ENCODE measurements at regions not wholly inside any gene's neighbourhood (a gene's known extent, or its start where the extent isn't known, plus 50 kb on each side); places are given as distances from the start of the nearest gene placed in this dataset.

DNA sequence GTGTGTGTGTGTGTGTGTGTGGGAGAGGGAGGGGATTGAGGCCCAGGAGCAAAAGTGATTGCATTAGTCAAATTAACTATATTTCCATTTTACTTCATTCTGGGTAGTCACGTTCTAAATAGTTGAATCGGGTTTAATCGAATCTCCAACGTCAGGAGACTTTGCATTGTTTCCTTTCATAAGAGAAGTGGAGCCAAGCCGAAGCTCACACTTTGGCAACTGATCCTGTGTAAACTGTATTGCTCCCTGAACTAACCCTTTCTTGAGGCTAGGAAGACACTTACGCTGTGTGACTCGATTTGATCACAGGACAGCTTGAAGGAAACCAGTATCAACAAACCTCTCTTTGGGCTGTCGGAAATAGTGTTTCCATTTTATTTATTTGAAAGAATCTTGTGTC is 363.4 kb upstream of the ATP2B1 start:
- no peaks in the 10 kb centered on the region for H3K9me3 ChIP-seq (ENCODE audit: low read length)
- H3K4me3 ChIP-seq (ENCODE audit: low read length), result no peak overlapping the region
- TF ChIP-seq, protein P1, sequence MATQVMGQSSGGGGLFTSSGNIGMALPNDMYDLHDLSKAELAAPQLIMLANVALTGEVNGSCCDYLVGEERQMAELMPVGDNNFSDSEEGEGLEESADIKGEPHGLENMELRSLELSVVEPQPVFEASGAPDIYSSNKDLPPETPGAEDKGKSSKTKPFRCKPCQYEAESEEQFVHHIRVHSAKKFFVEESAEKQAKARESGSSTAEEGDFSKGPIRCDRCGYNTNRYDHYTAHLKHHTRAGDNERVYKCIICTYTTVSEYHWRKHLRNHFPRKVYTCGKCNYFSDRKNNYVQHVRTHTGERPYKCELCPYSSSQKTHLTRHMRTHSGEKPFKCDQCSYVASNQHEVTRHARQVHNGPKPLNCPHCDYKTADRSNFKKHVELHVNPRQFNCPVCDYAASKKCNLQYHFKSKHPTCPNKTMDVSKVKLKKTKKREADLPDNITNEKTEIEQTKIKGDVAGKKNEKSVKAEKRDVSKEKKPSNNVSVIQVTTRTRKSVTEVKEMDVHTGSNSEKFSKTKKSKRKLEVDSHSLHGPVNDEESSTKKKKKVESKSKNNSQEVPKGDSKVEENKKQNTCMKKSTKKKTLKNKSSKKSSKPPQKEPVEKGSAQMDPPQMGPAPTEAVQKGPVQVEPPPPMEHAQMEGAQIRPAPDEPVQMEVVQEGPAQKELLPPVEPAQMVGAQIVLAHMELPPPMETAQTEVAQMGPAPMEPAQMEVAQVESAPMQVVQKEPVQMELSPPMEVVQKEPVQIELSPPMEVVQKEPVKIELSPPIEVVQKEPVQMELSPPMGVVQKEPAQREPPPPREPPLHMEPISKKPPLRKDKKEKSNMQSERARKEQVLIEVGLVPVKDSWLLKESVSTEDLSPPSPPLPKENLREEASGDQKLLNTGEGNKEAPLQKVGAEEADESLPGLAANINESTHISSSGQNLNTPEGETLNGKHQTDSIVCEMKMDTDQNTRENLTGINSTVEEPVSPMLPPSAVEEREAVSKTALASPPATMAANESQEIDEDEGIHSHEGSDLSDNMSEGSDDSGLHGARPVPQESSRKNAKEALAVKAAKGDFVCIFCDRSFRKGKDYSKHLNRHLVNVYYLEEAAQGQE (IDR thresholded peaks at IDR 0.05; ENCODE audit: borderline replicate concordance), result no peak
- no peak for TF ChIP-seq RAD21 (conservative IDR thresholded peaks at IDR 0.05)
- TF ChIP-seq EP300 (conservative IDR thresholded peaks at IDR 0.05; ENCODE audit: poor library complexity, severe bottlenecking), result no peak
- TF ChIP-seq SMC3 (conservative IDR thresholded peaks at IDR 0.05; ENCODE audit: poor library complexity), result no peak
- no peak for TF ChIP-seq POLR2AphosphoS5 (IDR thresholded peaks at IDR 0.05)
- TF ChIP-seq TAF1 (IDR thresholded peaks at IDR 0.05; ENCODE audit: low read depth), result no peak
- no peak for TF ChIP-seq EZH2 (IDR thresholded peaks at IDR 0.05; ENCODE audit: borderline replicate concordance, insufficient read depth, low read length, poor library complexity, severe bottlenecking)
- no peak for TF ChIP-seq MXI1 (conservative IDR thresholded peaks at IDR 0.05; ENCODE audit: poor library complexity, severe bottlenecking)
- no peak for TF ChIP-seq CTCF (IDR thresholded peaks at IDR 0.05; ENCODE audit: poor library complexity, severe bottlenecking)
- H3F3A ChIP-seq (ENCODE audit: insufficient read depth, low read length, poor library complexity, severe bottlenecking), result no peaks in the 10 kb centered on the region
- no peaks in the 10 kb centered on the region for H3K36me3 ChIP-seq (ENCODE audit: insufficient read depth, low read length)
- no peaks in the 10 kb centered on the region for H3K9me2 ChIP-seq (ENCODE audit: insufficient read depth, low read length)
- no peak overlapping the region for H3K27ac ChIP-seq (ENCODE audit: low read length)
- no peak overlapping the region for H3K9ac ChIP-seq (ENCODE audit: low read length)
- no peak overlapping the region for H3K4me2 ChIP-seq (ENCODE audit: low read length)
- H3K27me3 ChIP-seq (ENCODE audit: insufficient read depth, low read depth, low read length), result no peaks in the 10 kb centered on the region
- H4K20me1 ChIP-seq (ENCODE audit: insufficient read depth), result no peaks in the 10 kb centered on the region
- H2AFZ ChIP-seq (ENCODE audit: low read depth, low read length), result no peak overlapping the region
- H3K79me2 ChIP-seq (replicated peaks; ENCODE audit: insufficient read depth, low read length), result no peaks in the 10 kb centered on the region

DNA sequence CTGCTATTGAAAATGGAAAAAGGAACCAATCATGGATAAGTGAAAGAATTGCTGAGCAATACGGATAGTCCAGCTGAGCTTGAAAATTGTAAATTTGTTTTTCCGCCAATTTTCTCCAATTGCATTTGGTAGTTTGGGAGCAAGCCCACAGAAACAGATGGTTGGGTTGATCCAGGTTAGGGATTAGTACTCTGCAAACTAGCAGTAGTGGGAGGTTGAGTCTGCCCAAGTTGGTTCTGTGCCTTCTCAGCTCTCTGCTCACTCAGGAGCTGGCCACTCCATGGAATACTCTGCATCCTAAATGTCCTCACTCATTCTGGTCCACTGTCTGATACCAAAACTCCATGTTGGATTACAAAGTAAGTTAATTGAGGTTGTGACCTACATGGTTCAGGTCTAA is 361.1 kb upstream of the ATP2B1 start:
- Histone ChIP-seq H2AFZ (ENCODE audit: low read depth, low read length) (no peak overlapping the region), H3K4me3 (ENCODE audit: low read length) (no peak overlapping the region), H3K9me2 (ENCODE audit: insufficient read depth, low read length) (no peaks in the 10 kb centered on the region), H3K9ac (ENCODE audit: low read length) (no peak overlapping the region), H3F3A (ENCODE audit: insufficient read depth, low read length, poor library complexity, severe bottlenecking) (no peaks in the 10 kb centered on the region), H3K36me3 (ENCODE audit: insufficient read depth, low read length) (no peaks in the 10 kb centered on the region), H3K9me3 (ENCODE audit: low read length) (no peaks in the 10 kb centered on the region), H4K20me1 (ENCODE audit: insufficient read depth) (no peaks in the 10 kb centered on the region), H3K79me2 (replicated peaks; ENCODE audit: insufficient read depth, low read length) (no peaks in the 10 kb centered on the region), H3K27me3 (ENCODE audit: insufficient read depth, low read depth, low read length) (no peaks in the 10 kb centered on the region), H3K27ac (ENCODE audit: low read length) (no peak overlapping the region), H3K4me2 (ENCODE audit: low read length) (no peak overlapping the region)
- TF ChIP-seq TAF1 (IDR thresholded peaks at IDR 0.05; ENCODE audit: low read depth), result no peak
- TF ChIP-seq EP300 (conservative IDR thresholded peaks at IDR 0.05; ENCODE audit: poor library complexity, severe bottlenecking), result no peak
- TF ChIP-seq CTCF (IDR thresholded peaks at IDR 0.05; ENCODE audit: poor library complexity, severe bottlenecking), result no peak
- no peak for TF ChIP-seq RAD21 (conservative IDR thresholded peaks at IDR 0.05)
- TF ChIP-seq, protein P1 (IDR thresholded peaks at IDR 0.05; ENCODE audit: borderline replicate concordance), result no peak
- TF ChIP-seq MXI1 (conservative IDR thresholded peaks at IDR 0.05; ENCODE audit: poor library complexity, severe bottlenecking), result no peak
- no peak for TF ChIP-seq SMC3 (conservative IDR thresholded peaks at IDR 0.05; ENCODE audit: poor library complexity)
- TF ChIP-seq EZH2 (IDR thresholded peaks at IDR 0.05; ENCODE audit: borderline replicate concordance, insufficient read depth, low read length, poor library complexity, severe bottlenecking), result no peak
- TF ChIP-seq POLR2AphosphoS5 (IDR thresholded peaks at IDR 0.05), result no peak

All from neural cell (in vitro differentiated cells).